Breast epithelium (tissue), 4 donors: ENCODE measurements at regions not wholly inside any gene's neighbourhood (a gene's known extent, or its start where the extent isn't known, plus 50 kb on each side); places are given as distances from the start of the nearest gene placed in this dataset.

Experiments used
- DNase-seq, 2 donors: peaks; one replicate each; pipeline ENCODE4 v3.0.0-alpha.2; 2019; ENCODE audit warnings: low spot score in 2 of 2
- H3K27ac ChIP-seq, 2 donors: fragments of 200-600 bp; sonication (generic) in 1 of 2; one replicate each; pipeline ENCODE4 v1.5.1; 2016 to 2019; ENCODE audit warnings: mild to moderate bottlenecking in 1 of 2
- H3K27me3 ChIP-seq, 2 donors: fragments of 200-600 bp; sonication (generic) in 1 of 2; one replicate each; pipeline versions ENCODE4 v1.5.1 to v1.6.0; 2017 to 2019; ENCODE audit warnings: control low read depth in 1 of 2, mild to moderate bottlenecking in 1 of 2
- H3K36me3 ChIP-seq: fragments of 200-600 bp; one replicate; pipeline ENCODE4 v1.5.1; 2019
- H3K4me1 ChIP-seq, 2 donors: fragments of 200-600 bp; sonication (generic); one replicate each; pipeline ENCODE4 v1.5.1; 2016 to 2019; ENCODE audit warnings: control low read depth in 1 of 2
- H3K4me3 ChIP-seq, 3 donors: fragments of 200-600 bp; sonication (generic); 1 replicate in 2 of 3; 2 replicates in 1 of 3; pipeline ENCODE4 v1.5.1; 2016 to 2019; ENCODE audit warnings: mild to moderate bottlenecking in 3 of 3, moderate library complexity in 2 of 3
- H3K9me3 ChIP-seq, 2 donors: fragments of 200-600 bp; sonication (generic) in 1 of 2; one replicate each; pipeline ENCODE4 v1.5.1; 2016 to 2019; ENCODE audit warnings: control low read depth in 1 of 2
- CTCF ChIP-seq, 3 donors: fragments of 450-650 bp; IDR thresholded peaks; one replicate each; pipeline ENCODE4 v1.5.1; 2016 to 2017; ENCODE audit warnings: antibody characterized with exemption in 3 of 3, mild to moderate bottlenecking in 3 of 3, moderate library complexity in 3 of 3
- POLR2A ChIP-seq: fragments of 450-650 bp; IDR thresholded peaks from one replicate; pipeline ENCODE4 v1.6.1; 2016; ENCODE audit warnings: antibody characterized with exemption, mild to moderate bottlenecking, moderate library complexity
- POLR2AphosphoS5 ChIP-seq, 3 donors: sonication (generic); formaldehyde crosslinking; IDR thresholded peaks; one replicate each; pipeline ENCODE4 v1.6.1; 2017; ENCODE audit warnings: antibody characterized with exemption in 3 of 3
- intact Hi-C: fragments of 100-400 bp; cut with DNase I; formaldehyde crosslinking; loops from one replicate; pipeline ENCODE4 v1.15.1; 2023; ENCODE audit warnings: low total_unique reads

DNA sequence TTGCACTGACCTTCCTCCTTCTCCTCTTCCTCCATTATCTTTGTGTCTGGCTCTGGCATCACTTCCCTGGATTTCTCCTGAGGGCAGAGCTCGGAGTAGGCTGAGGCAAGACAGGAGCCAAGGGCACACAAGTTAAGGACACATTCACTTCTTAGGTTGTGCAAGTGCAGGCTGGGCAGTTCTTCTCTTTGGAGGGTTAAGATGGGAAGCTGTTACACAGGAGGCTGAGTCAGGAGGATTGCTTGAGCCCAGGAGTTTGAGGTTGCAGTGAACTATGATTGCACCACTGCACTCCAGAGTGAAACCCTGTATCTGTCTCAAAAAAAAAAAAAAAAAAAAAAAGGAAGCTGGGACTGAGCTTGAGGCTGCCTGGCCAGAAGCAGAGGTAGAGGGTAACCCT lies 176.2 kb upstream of the ANKRD28 start:
- no peak for TF ChIP-seq CTCF (IDR thresholded peaks at IDR 0.05)
- TF ChIP-seq POLR2AphosphoS5 (IDR thresholded peaks at IDR 0.05) = no peak

DNA sequence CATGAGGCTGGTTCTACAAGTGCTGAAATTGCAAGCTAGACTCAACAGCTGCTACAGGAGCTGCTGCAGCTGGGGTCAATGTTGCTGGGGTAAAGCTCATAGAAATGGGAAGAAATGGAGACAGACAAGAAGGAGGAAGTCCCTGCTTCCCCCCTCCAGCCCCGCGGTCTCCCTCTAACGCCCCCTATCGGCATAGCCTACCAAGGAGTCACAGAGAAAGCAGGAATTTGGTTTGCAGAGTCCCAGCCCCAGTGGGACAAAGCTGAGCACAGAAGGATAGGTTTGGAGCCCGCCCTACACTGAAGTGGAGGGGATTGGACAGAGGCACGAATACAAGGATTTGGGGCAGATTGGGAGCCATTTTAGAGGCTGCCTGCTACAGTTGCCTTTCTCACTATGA lies 176.9 kb upstream of the ANKRD28 start:
- no peak overlapping the region for H3K27ac ChIP-seq
- no peaks in the 10 kb centered on the region for H3K36me3 ChIP-seq
- H3K4me1 ChIP-seq = no peaks in the 10 kb centered on the region
- TF ChIP-seq CTCF (IDR thresholded peaks at IDR 0.05) (no peak), POLR2A (no peak), POLR2AphosphoS5 (IDR thresholded peaks at IDR 0.05) (no peak)
- no peak for DNase-seq
- no peaks in the 10 kb centered on the region for H3K9me3 ChIP-seq
- H3K27me3 ChIP-seq = no peaks in the 10 kb centered on the region
- H3K4me3 ChIP-seq = no peak overlapping the region
- intact Hi-C loops = no loop called here

More for the DNA sequence above, 176.2 kb upstream of the ANKRD28 start:
- no peak for DNase-seq
- Histone ChIP-seq H3K36me3 (no peaks in the 10 kb centered on the region), H3K9me3 (no peaks in the 10 kb centered on the region), H3K4me1 (no peaks in the 10 kb centered on the region), H3K4me3 (no peak overlapping the region), H3K27me3 (no peaks in the 10 kb centered on the region), H3K27ac (no peak overlapping the region)
- intact Hi-C loops = no loop called here

DNA sequence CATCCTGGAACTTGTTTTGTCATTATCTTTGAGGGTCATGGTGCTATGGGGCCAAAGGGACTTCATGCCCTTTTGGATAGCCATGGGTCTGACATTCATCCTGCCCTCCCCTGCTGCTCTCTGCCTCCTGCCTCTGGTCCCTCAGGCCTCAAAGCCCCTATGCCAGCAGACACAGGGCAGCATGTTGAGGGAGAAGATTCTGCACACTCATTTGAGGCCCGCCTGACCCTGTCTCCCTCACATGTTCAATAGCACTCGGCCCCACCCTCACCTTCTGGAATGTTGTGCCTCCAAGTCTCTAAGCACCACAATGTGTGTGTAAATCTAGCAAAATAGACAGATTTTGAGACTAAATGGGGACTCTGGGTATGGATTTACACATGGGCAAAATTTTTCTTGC lies 178.7 kb upstream of the ANKRD28 start:
- Histone ChIP-seq H3K27me3 (no peaks in the 10 kb centered on the region), H3K4me1 (no peaks in the 10 kb centered on the region), H3K4me3 (no peak overlapping the region), H3K9me3 (no peaks in the 10 kb centered on the region), H3K36me3 (no peaks in the 10 kb centered on the region), H3K27ac (no peak overlapping the region)
- DNase-seq = no peak
- no peak for TF ChIP-seq POLR2AphosphoS5 (IDR thresholded peaks at IDR 0.05)
- no peak for TF ChIP-seq CTCF (IDR thresholded peaks at IDR 0.05)
- no peak for TF ChIP-seq POLR2A
- intact Hi-C loops = no loop called here

GRCh38 chr3:15977090-15977489 lies 179.3 kb upstream of the ANKRD28 start:
- no peaks in the 10 kb centered on the region for H3K27me3 ChIP-seq
- H3K27ac ChIP-seq = no peak overlapping the region
- H3K4me1 ChIP-seq = no peaks in the 10 kb centered on the region
- TF ChIP-seq POLR2A (no peak), CTCF (IDR thresholded peaks at IDR 0.05) (no peak), POLR2AphosphoS5 (IDR thresholded peaks at IDR 0.05) (no peak)
- intact Hi-C loops = no loop called here
- no peaks in the 10 kb centered on the region for H3K9me3 ChIP-seq
- no peak for DNase-seq
- H3K36me3 ChIP-seq = no peaks in the 10 kb centered on the region
- H3K4me3 ChIP-seq = no peak overlapping the region

GRCh38 chr3:15977598-15978232 lies 179.9 kb upstream of the ANKRD28 start:
- TF ChIP-seq POLR2AphosphoS5 (IDR thresholded peaks at IDR 0.05) (no peak), POLR2A (no peak), CTCF (IDR thresholded peaks at IDR 0.05) (no peak)
- Histone ChIP-seq H3K4me3 (no peak overlapping the region), H3K27me3 (no peaks in the 10 kb centered on the region), H3K9me3 (no peaks in the 10 kb centered on the region), H3K36me3 (no peaks in the 10 kb centered on the region), H3K27ac (no peak overlapping the region), H3K4me1 (no peaks in the 10 kb centered on the region)
- intact Hi-C loops = no loop called here
- DNase-seq = no peak
